H1 (cell line): ENCODE measurements at regions not wholly inside any gene's neighbourhood (a gene's known extent, or its start where the extent isn't known, plus 50 kb on each side); places are given as distances from the start of the nearest gene placed in this dataset.

Experiments used
- CTCF ChIA-PET: fragments of 300-600 bp; sonication (Branson Sonifier 250); formaldehyde crosslinking; loops from one replicate; lab custom pipeline; 2021; ENCODE audit not compliant: partially characterized antibody; lab: Charles Lee
- POLR2A ChIA-PET: fragments of 300-600 bp; sonication (Branson Sonifier 250); formaldehyde crosslinking; loops from one replicate; lab custom pipeline; 2021; ENCODE audit warnings: inconsistent platforms; ENCODE audit not compliant: partially characterized antibody; lab: Charles Lee
- DNase-seq, 2 experiments: peaks; one replicate each; pipeline versions ENCODE4 v3.0.0 to v3.0.0-alpha.2; 2010 to 2022; ENCODE audit warnings: low spot score in 2 of 2, low read depth in 1 of 2, mixed read lengths in 1 of 2
- FAIRE-seq: peaks from 2 replicates; lab custom pipeline; 2011; peaks lifted over from hg19 to GRCh38; lab: Jason Lieb, UNC
- H2AFZ ChIP-seq: 2 replicates; pipeline ENCODE4 v1.8.1; 2012; ENCODE audit warnings: low read length, inconsistent platforms
- H2AK5ac ChIP-seq: 2 replicates; pipeline ENCODE4 v1.6.1; 2013; ENCODE audit warnings: low read depth, low read length
- H2BK120ac ChIP-seq: replicated peaks from 2 replicates; pipeline ENCODE3; 2013; ENCODE audit warnings: low read depth, low read length, inconsistent platforms
- H2BK12ac ChIP-seq: 2 replicates; pipeline ENCODE4 v1.6.1; 2013; ENCODE audit warnings: low read depth, low read length
- H2BK15ac ChIP-seq: 2 replicates; pipeline ENCODE4 v1.6.1; 2013; ENCODE audit warnings: low read length
- H2BK20ac ChIP-seq: 2 replicates; pipeline ENCODE4 v1.6.1; 2013; ENCODE audit warnings: low read length
- H2BK5ac ChIP-seq: 2 replicates; pipeline ENCODE4 v1.6.1; 2013; ENCODE audit warnings: low read depth, low read length
- H3K14ac ChIP-seq: 2 replicates; pipeline ENCODE4 v1.6.1; 2013; ENCODE audit warnings: inconsistent platforms; ENCODE audit not compliant: insufficient read length
- H3K18ac ChIP-seq: 2 replicates; pipeline ENCODE4 v1.6.1; 2013; ENCODE audit warnings: low read length; ENCODE audit errors: extremely low read depth
- H3K23ac ChIP-seq: 2 replicates; pipeline ENCODE4 v1.6.1; 2013; ENCODE audit warnings: inconsistent platforms; ENCODE audit not compliant: insufficient read length
- H3K23me2 ChIP-seq: 2 replicates; pipeline ENCODE4 v1.6.1; 2013; ENCODE audit warnings: low read depth, low read length
- H3K27ac ChIP-seq: 2 replicates; pipeline ENCODE4 v1.6.1; 2011; ENCODE audit warnings: low read depth, low read length, inconsistent platforms
- H3K27me3 ChIP-seq, 4 experiments: replicated peaks in 1 of 4; 1 replicate in 1 of 4; 2 replicates in 3 of 4; pipeline versions ENCODE4 v1.6.1 to v1.8.1; 2011 to 2013; ENCODE audit warnings: low read length in 3 of 4, mild to moderate bottlenecking in 3 of 4, inconsistent platforms in 2 of 4, mixed read lengths in 2 of 4, moderate library complexity in 1 of 4; ENCODE audit not compliant: control insufficient read depth in 3 of 4, insufficient read depth in 3 of 4; ENCODE audit errors: extremely low read depth in 1 of 4
- H3K36me3 ChIP-seq, 4 experiments: 2 replicates each; pipeline versions ENCODE4 v1.6.1 to v1.8.1; 2011 to 2013; ENCODE audit warnings: mild to moderate bottlenecking in 4 of 4, low read length in 3 of 4, moderate library complexity in 2 of 4, control low read depth in 1 of 4, inconsistent platforms in 1 of 4; ENCODE audit not compliant: insufficient read depth in 4 of 4, control insufficient read depth in 2 of 4
- H3K4ac ChIP-seq: replicated peaks from 2 replicates; pipeline ENCODE3; 2013; ENCODE audit warnings: low read length, low read depth, mixed read lengths, inconsistent platforms; ENCODE audit not compliant: insufficient read length
- H3K4me1 ChIP-seq, 4 experiments: replicated peaks in 1 of 4; 1 replicate in 1 of 4; 2 replicates in 3 of 4; pipeline versions ENCODE4 v1.6.1 to v1.8.1; 2011 to 2013; ENCODE audit warnings: low read length in 3 of 4, inconsistent platforms in 2 of 4, mixed read lengths in 1 of 4; ENCODE audit not compliant: insufficient read depth in 4 of 4, control insufficient read depth in 3 of 4
- H3K4me2 ChIP-seq, 2 experiments: 2 replicates each; pipeline versions ENCODE4 v1.6.1 to v1.8.1; 2011 to 2013; ENCODE audit warnings: low read depth in 2 of 2, low read length in 2 of 2, control low read depth in 1 of 2, inconsistent platforms in 1 of 2, mild to moderate bottlenecking in 1 of 2; ENCODE audit not compliant: insufficient read depth in 1 of 2
- H3K4me3 ChIP-seq, 4 experiments: fragments of 200-600, 300-600 bp in 1 of 4; sonication (generic), shearing (Covaris generic), sonication (Bioruptor Twin) in 1 of 4; 2 replicates each; pipeline versions ENCODE4 v1.5.1 to v1.8.1; 2011 to 2016; ENCODE audit warnings: low read length in 4 of 4, low read depth in 3 of 4, control low read depth in 2 of 4, inconsistent platforms in 2 of 4, mild to moderate bottlenecking in 2 of 4, mixed read lengths in 1 of 4, moderate library complexity in 1 of 4; ENCODE audit not compliant: insufficient read depth in 2 of 4; ENCODE audit errors: extremely low read depth in 1 of 4
- H3K56ac ChIP-seq: replicated peaks from 2 replicates; pipeline ENCODE3; 2013; ENCODE audit warnings: low read depth, mild to moderate bottlenecking, mixed read lengths, low read length, inconsistent platforms; ENCODE audit not compliant: insufficient read length
- H3K79me1 ChIP-seq: 2 replicates; pipeline ENCODE4 v1.6.1; 2013; ENCODE audit warnings: low read depth, low read length, control low read depth
- H3K79me2 ChIP-seq, 2 experiments: 2 replicates each; pipeline versions ENCODE4 v1.6.1 to v1.8.1; 2012 to 2013; ENCODE audit warnings: low read length in 2 of 2, mild to moderate bottlenecking in 2 of 2, inconsistent platforms in 1 of 2; ENCODE audit not compliant: insufficient read depth in 2 of 2, control insufficient read depth in 1 of 2
- H3K9ac ChIP-seq, 4 experiments: replicated peaks in 1 of 4; 1 replicate in 1 of 4; 2 replicates in 3 of 4; pipeline versions ENCODE4 v1.6.1 to v1.8.1; 2011 to 2013; ENCODE audit warnings: low read depth in 3 of 4, low read length in 3 of 4, control low read depth in 2 of 4, mild to moderate bottlenecking in 2 of 4, moderate library complexity in 2 of 4, inconsistent platforms in 1 of 4; ENCODE audit errors: extremely low read depth in 1 of 4
- H3K9me3 ChIP-seq, 2 experiments: 2 replicates each; pipeline versions ENCODE4 v1.6.1 to v1.8.1; 2012 to 2013; ENCODE audit warnings: mild to moderate bottlenecking in 2 of 2, moderate library complexity in 2 of 2, control low read depth in 1 of 2, inconsistent platforms in 1 of 2, low read depth in 1 of 2, low read length in 1 of 2, mixed read lengths in 1 of 2; ENCODE audit not compliant: insufficient read depth in 2 of 2
- H4K20me1 ChIP-seq, 2 experiments: replicated peaks in 1 of 2; 2 replicates each; pipeline versions ENCODE3 to v1.8.1; 2011 to 2013; ENCODE audit warnings: inconsistent platforms in 2 of 2, low read length in 2 of 2, mild to moderate bottlenecking in 1 of 2; ENCODE audit not compliant: insufficient read depth in 2 of 2, control insufficient read depth in 1 of 2
- H4K5ac ChIP-seq: 2 replicates; pipeline ENCODE4 v1.6.1; 2013; ENCODE audit warnings: low read length, low read depth, mixed read lengths, inconsistent platforms; ENCODE audit not compliant: insufficient read length
- H4K8ac ChIP-seq: 2 replicates; pipeline ENCODE4 v1.8.0; 2013; ENCODE audit warnings: mild to moderate bottlenecking, moderate library complexity, low read length, inconsistent platforms; ENCODE audit not compliant: insufficient read depth; ENCODE audit errors: extremely low read depth
- H4K91ac ChIP-seq: replicated peaks from 2 replicates; pipeline ENCODE3; 2013; ENCODE audit warnings: low read length, mixed read lengths, inconsistent platforms; ENCODE audit not compliant: insufficient read length
- CBX8 ChIP-seq: fragments of 300-800, 300-1000 bp; sonication (generic); IDR thresholded peaks from 2 replicates; pipeline ENCODE4 v1.7.1; 2016; ENCODE audit warnings: low read depth, low read length, borderline replicate concordance
- GABPA ChIP-seq: IDR thresholded peaks from 2 replicates; pipeline ENCODE4 v1.6.1; 2011; ENCODE audit warnings: mild to moderate bottlenecking, low read length, moderate library complexity, borderline replicate concordance; ENCODE audit not compliant: insufficient read depth
- KDM1A ChIP-seq: fragments of 200-600, 300-600 bp; sonication (generic); IDR thresholded peaks from 2 replicates; pipeline ENCODE4 v1.7.1; 2016; ENCODE audit warnings: mild to moderate bottlenecking, low read length, borderline replicate concordance
- POLR2AphosphoS5 ChIP-seq: IDR thresholded peaks from 2 replicates; pipeline ENCODE4 v1.6.1; 2011; ENCODE audit warnings: low read depth, low read length
- SIN3A ChIP-seq, 2 experiments: IDR thresholded peaks in 1 of 2; conservative IDR thresholded peaks in 1 of 2; 2 replicates each; pipeline ENCODE4 v1.6.1; 2011 to 2012; ENCODE audit warnings: low read length in 2 of 2, improper control_type of control experiment in 1 of 2, low read depth in 1 of 2, mild to moderate bottlenecking in 1 of 2
- TAF1 ChIP-seq: IDR thresholded peaks from 2 replicates; pipeline ENCODE4 v1.6.1; 2011; ENCODE audit warnings: mild to moderate bottlenecking, low read depth, low read length
- WGBS, 2 experiments: shearing (Covaris generic) in 1 of 2; methylation state at CpG; one replicate each; pipeline versions ENCODE4 v1.1.6 to v1.1.7; 2013 to 2015; ENCODE audit warnings: low lambda C conversion rate in 2 of 2, mixed read lengths in 2 of 2, inconsistent platforms in 1 of 2, low coverage in 1 of 2, missing lambda C conversion rate in 1 of 2; ENCODE audit not compliant: insufficient replicate concordance in 2 of 2, insufficient coverage in 1 of 2, insufficient read length in 1 of 2; ENCODE audit errors: extremely low coverage in 1 of 2, missing lambda C conversion rate in 1 of 2; 5-methylcytosine and 5-hydroxymethylcytosine counted together

DNA sequence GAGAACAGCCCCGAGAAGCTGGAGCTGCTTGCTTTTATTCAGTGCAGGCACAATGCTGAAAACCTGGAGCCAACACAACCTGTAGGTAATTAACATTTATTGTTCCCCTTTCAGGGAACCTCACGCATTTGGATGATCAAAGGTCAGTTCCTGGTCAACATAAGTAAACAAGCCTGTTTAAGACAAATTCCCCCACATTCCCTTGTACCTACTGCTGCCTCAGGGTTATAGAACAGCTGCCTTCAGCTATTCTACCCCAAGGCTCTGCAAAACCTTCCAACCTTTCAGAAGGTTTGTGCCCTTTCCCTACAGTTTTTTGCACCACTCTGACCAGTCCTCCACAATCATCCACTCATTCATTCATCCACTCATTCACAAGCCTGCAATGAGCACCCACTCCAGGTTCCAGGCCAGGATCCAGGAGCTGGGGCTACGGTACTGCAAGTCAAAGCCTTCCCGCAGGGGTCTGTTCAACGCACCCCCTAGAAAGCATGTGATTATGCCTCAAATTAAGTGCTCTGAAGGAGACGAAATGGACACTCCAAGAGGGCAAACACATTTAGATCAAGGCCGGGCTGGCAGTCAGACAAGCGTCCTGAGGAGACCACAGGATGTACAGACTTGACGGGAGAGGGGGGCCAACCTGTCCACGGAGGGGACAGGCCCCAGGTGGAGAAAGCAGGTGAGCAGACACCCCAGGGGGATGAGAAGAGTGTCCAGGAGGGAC, 683.9 kb downstream of the MATN1 start:
- Histone ChIP-seq H3K4me2 (no peak overlapping the region), H4K91ac (no peak overlapping the region), H2BK5ac (no peak overlapping the region), H3K4me3 (no peak overlapping the region), H3K23ac (no peak overlapping the region), H2BK15ac (no peak overlapping the region), H3K27ac (no peak overlapping the region), H3K4me1 (peaks cover 0 to 6% (median 1%) of the 10 kb centered on the region in 4 experiments; a peak in 2 of 7 replicates), H3K18ac (no peak overlapping the region), H3K23me2 (no peaks in the 10 kb centered on the region), H3K9me3 (peaks cover 5 to 8% of the 10 kb centered on the region in 2 experiments; a peak in 1 of 4 replicates), H3K56ac (no peak overlapping the region), H3K79me2 (no peaks in the 10 kb centered on the region), H2AK5ac (no peak overlapping the region), H4K8ac (no peak overlapping the region), H3K4ac (no peak overlapping the region), H2AFZ (no peak overlapping the region), H2BK20ac (no peak overlapping the region), H3K14ac (no peak overlapping the region), H3K27me3 (no peaks in the 10 kb centered on the region), H2BK120ac (no peak overlapping the region), H4K20me1 (no peaks in the 10 kb centered on the region), H2BK12ac (peak overlapping the region; percentile 39; the same call in 1 of the 2 replicates), H3K79me1 (no peaks in the 10 kb centered on the region), H3K36me3 (no peaks in the 10 kb centered on the region), H3K9ac (no peak overlapping the region), H4K5ac (no peak overlapping the region)
- WGBS, 2 experiments = 84% methylated on average over 10 of the region's 10 CpGs; no CpG with 5 or more reads in 1 of the 2 experiments
- CTCF ChIA-PET = interaction anchor here (1.7 kb wide), 1 partner anchor 235 kb away, joined by 3 read pairs; no protein-coding TSS in a partner anchor
- POLR2A ChIA-PET = interaction anchor here (0.8 kb wide), 1 partner anchor 9 kb away, joined by 4 read pairs; no protein-coding TSS in a partner anchor
- DNase-seq (peak in 1 of 2 experiments; percentile 29), FAIRE-seq (no peak)
- no peak for TF ChIP-seq SIN3A (conservative IDR thresholded peaks at IDR 0.05 in 1 of 2, IDR thresholded peaks at IDR 0.05 in 1 of 2; ENCODE audit: low read depth in 1 of 2, low read length in 2 of 2)
- no peak for TF ChIP-seq GABPA
- no peak for TF ChIP-seq KDM1A
- TF ChIP-seq POLR2AphosphoS5 = no peak
- TF ChIP-seq TAF1 = no peak
- no peak for TF ChIP-seq CBX8
